UCSD-AML1 (cell line): ENCODE measurements at regions not wholly inside any gene's neighbourhood (a gene's known extent, or its start where the extent isn't known, plus 50 kb on each side); places are given as distances from the start of the nearest gene placed in this dataset.
"Not testable (repeated sequence)": the region's sequence is repeated elsewhere in the genome, so short reads cannot be mapped to it uniquely, and the experiment has no call there.

Source experiments
- DNase-seq: peaks from one replicate; lab custom pipeline; 2025; ENCODE audit not compliant: unreplicated experiment; lab: John Stamatoyannopoulos, UW

DNA sequence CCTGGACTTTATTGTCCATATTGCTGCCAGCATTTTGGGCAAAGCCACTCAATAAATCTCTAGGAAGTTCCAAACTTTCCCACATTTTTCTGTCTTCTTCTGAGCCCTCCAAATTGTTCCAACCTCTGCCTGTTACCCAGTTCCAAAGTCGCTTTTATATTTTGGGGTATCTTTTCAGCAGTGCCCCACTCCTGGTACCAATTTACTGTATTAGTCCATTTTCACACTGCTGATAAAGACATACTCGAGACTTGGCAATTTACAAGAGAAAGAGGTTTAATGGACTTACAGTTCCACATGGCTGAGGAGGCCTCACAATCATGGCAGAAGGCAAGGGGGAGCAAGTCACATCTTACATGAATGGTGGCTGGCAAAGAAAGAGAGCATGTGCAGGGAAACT is 53.4 kb downstream of the AHSP start:
- DNase-seq = not testable (repeated sequence)

DNA sequence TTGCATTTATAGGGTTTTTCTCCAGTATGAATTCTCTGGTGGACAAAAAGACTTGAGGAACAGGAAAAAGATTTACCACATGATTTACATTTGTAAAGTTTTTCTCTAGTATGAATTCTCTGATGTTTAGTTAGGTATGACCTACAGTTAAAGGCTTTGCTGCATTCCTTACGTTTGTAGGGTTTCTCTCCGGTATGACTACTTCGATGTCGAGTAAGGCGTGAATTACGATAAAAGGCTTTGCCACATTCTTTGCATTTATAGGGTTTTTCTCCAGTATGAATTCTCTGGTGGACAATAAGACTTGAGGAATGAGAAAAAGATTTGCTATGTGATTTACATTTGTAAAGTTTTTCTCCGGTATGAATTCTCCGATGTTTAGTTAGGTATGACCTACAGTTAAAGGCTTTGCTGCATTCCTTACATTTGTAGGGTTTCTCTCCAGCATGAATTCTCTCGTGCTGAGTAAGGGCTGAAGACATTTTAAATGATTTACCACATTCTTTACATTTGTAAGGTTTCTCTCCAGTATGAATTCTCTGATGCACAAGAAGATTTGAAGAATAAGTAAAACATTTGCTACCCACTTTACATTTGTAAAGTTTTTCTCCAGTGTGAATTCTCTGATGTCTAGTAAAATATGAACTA is 74.2 kb downstream of the AHSP start:
- DNase-seq = not testable (repeated sequence)

DNA sequence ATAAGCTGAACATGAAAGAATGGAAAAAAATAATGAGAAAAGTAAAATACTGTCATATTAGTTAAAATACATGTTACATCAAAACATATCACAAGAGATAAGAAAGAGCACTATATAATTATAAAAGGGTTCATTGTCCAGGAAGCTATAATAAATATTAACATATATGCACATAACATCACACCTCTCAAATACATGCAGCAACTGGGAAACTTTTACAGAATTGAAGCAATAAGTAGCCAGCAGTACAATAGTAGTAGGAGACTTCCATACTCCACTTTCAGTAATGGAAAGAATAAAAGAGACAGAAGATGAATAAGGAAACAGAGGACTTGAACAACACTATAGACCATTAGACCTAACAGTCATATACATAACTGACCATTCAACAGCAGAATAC is 90.4 kb downstream of the AHSP start:
- DNase-seq = no peak

DNA sequence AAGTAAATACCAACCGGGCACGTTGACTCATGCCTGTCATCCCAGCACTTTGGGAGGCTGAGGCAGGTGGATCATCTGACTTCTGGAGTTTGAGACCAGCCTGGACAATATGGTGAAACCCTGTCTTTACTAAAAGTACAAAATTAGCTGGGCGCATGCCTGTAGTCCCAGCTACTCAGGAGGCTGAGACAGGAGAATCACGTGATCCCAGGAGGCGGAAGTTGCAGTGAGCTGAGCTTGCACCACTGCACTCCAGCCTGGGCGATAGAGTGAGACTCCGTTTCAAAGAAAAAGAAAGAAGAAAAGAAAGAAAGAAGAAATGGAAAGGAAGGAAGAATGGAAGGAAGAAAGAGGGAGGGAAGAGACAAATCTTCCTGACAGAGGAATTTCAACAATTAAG is 108.7 kb downstream of the AHSP start:
- no peak for DNase-seq

DNA sequence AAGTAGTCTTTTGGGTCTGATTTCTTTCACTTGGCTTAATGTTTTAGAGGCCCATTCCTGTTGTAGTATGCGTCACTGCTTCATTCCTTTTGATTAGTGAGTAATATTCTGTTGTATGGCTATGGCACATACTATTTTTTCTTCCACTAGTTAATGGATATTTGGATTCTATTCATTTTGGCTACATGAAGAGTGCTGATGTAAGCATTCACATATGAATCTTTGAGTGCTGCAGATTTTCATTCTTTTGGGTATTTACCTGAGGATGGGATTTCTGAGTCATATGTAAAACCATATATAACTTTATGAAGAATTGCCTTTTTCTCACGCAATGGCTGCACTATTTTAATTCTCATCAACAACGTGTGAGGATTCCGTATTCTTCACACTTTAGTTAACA is 113.6 kb downstream of the AHSP start:
- no peak for DNase-seq

DNA sequence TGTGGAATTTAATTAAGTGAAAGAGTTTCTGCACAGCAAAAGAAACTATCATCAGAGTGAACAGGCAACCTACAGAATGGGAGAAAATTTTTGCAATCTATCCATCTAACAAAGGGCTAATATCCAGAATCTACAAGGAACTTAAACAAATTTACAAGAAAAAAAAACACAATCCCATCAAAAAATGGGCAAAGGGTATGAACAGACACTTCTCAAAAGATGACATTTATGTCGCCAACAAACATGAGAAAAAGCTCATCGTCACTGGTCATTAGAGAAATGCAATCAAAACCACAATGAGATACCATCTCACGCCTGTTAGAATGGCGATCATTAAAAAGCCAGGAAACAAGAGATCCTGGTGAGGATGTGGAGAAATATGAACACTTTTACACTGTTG is 128.0 kb downstream of the AHSP start:
- DNase-seq = not testable (repeated sequence)

DNA sequence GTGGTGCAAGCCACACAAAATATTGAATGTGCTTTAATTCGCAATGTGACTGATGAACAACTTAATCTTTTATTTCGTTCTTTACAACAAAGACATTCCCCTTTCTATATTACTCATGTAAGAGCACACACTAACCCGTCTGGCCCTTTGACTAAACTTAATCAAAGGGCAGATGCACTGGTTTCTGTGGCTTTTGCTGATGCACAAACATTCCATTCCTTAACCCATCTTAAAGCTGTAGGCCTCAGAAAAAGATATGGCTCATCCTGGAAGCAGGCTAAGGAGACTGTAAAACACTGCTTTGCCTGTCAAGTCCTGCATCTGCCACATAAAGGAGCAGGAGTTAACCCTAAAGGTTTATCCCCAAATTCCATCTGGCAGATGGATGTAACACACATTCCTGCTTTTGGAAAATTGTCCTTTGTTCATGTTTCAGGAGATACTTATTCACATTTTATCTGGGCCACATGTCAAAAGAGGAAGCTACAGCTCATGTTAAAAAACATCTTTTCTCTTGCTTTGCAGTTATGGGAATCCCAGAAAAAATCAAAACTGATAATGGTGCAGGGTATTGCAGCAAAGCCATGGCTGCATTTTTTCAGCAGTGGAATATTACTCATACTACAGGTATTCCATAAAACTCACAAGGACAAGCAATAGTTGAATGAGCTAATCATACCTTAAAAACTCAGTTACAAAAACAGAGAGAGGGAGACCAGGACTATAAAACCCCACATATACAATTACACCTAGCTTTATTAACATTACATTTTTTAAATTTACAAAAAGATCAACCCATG is 137.2 kb downstream of the AHSP start:
- DNase-seq = no peak

DNA sequence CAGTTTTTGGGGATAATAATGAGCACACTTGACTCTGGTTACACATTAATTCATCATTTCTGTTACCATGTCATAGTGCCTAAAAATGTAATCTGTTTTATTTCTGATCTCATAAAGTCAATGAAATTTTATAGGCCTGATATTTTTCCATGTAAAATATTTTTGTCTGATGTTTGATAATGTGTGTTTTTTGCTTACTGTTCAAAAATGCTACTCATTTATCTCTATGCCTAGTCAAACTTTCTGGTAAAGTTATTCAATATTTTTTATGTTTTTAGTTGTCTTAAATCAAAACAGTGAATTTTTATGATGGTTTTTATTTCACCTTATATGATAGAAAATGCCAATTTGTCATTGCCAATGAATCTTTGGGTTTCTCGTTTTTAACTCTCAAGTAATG is 147.0 kb downstream of the AHSP start:
- no peak for DNase-seq

DNA sequence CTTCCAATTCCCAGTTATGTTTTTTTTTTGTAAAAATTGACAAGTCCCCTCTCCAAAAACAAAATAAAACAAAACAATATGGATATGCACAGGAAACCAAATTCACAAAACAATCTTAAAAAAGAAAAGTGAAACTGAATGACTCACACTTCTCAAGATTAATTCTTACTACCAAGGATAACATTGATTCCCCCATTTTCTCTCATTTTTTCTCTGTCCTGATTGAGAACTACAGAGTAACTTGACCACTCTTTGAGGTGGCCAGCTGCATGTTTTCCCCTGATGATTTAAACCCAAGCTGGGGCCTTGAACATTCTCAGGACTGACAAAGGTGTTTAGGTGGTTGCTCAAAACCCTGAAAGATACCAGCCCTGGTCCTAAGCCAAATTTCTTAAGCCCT is 149.0 kb downstream of the AHSP start:
- DNase-seq = no peak

DNA sequence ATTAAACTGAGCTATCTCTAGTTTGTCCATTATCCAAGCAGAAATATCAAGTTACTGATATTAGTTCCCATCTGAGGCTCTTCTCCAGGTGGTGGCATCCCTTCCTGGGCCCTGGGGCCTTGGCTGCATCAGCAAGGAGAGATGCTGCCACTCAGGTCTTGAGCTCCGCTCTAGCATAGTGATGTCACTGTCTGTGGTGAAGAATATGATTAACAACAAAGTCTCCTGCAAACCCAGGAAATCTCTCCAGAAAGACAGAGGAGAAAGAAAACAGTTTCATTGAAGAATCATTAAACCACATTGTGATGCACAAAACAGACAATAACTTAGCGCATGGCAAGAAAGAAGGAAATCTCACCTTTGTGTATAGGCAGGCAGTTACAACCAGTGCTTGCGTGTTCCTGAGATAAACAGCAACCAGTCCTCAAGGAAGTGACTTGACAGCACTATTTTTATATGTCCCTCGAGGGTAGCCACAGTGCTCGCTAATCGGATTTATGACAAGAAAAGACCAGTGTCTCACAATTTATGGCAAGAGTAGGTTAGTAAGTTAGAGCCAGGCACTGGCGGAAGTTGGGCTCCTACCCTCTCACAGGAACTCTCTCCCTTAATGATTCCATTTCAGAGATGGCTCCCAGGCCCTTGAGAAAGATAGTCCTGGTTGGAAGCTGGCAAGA is 151.1 kb downstream of the AHSP start:
- peak; percentile 35 for DNase-seq

DNA sequence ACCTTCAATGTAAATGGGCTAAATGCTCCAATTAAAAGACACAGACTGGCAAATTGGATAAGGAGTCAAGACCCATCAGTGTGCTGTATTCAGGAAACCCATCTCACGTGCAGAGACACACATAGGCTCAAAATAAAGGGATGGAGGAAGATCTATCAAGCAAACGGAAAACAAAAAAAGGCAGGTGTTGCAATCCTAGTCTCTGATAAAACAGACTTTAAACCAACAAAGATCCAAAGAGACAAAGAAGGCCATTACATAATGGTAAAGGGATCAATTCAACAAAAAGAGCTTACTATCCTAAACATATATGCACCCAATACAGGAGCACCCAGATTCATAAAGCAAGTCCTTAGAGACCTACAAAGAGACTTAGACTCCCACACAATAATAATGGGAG is 161.6 kb downstream of the AHSP start:
- DNase-seq = not testable (repeated sequence)

DNA sequence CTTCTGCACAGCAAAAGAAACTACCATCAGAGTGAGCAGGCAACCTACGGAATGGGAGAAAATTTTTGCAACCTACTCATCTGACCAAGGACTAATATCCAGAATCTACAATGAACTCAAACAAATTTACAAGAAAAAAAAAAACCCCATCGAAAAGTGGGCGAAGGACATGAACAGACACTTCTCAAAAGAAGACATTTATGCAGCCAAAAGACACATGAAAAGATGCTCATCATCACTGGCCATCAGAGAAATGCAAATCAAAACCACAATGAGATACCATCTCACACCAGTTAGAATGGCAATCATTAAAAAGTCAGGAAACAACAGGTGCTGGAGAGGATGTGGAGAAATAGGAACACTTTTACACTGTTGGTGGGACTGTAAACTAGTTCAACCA is 164.6 kb downstream of the AHSP start:
- DNase-seq = not testable (repeated sequence)

DNA sequence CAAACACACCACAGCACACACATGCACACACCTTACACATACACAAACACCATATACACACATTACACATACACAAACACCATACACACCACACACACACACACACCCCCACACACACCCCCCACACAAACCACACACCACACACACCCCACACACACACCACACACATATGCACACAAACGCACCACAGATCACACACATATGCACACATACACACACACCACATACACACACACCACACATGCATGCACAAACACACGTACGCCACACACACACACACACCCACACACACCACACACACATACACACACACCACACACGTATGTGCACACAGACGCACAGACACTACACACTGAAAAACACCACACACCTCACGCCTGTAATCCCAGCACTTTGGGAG is 166.0 kb downstream of the AHSP start:
- DNase-seq = no peak

DNA sequence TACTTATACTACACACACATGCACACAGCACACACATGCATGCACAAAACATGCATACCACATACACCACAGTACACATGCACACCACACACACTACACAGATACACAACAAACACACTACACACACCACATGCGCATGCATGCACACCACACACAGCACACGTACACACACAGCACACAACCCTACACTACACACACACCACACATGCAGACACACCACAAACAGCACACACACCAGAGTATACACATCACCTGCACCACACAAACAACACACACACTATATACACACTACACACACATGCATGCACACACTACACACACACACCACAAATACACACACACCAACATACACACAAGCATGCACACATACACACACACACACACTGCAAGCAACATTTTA is 166.8 kb downstream of the AHSP start:
- no peak for DNase-seq

DNA sequence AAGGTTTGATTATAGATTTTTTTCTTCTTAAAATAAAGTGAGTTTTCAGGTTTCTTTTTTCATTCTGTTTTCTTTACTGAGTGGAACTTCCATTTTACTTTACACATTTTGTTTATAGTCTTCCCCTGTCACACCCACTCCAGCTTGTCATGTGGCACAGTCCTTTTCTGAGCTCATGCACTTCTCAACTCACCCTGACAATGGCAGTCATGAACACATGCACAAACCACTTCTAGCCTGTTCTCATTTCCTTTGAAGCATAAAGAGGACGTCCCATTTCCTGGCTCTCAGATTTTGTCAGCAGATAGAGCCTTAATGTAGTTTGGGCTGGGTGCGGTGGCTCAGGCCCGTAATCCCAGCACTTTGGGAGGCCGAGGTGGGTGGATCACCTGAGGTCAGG is 168.0 kb downstream of the AHSP start:
- DNase-seq = peak; percentile 36

DNA sequence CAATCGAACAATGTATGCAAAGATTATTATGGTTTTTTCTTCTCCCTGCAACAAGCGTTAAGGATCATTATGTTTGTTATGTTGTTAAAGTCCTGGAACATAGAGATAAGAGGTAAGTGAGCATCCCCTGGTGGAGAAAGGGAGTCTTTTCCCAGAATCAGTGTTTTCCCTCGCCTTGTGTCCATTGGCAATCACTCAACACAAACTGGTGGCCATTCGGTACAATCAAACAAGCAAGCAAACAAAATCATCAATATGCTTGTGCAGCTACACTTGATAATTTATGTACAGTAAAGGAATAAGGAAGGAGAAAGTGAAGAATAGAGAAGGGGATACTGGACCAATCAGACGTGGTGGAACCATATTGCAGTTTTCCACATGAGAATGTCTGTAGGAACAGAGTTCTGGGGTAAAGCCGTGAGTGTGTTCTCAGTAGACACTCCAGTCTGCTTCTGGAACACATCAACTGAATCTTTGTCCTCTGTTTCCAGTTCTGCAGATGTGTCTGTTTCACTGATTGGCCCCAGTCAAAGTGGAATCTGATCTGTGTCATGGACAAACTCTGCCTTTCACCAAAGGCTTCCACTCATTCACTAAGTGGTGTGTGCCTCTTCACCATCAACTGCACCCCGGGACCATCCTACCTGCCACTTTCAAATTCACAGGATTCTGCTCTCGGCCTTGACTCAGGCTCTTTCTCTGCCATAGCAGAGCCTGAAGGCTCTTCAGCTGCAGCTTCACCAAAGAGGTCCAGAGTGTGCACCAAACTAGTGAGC is 169.5 kb downstream of the AHSP start:
- DNase-seq = no peak

DNA sequence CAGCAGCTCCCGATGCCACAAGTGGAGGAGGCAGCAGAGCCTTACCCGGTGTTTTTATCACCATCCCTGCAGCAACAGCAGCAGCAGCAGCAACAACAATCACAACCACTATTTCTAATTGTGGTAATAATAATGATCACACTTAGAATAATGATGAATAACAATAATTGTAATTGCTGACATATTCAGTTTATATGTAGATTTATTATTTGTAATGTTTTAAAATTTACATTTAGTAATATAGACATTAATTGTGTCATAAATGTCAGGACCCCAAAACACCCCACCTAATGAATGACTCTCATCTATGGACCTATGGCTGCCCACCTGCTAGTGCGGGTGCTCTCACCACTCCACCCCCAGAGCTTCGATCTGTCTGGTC is 170.0 kb downstream of the AHSP start:
- no peak for DNase-seq

DNA sequence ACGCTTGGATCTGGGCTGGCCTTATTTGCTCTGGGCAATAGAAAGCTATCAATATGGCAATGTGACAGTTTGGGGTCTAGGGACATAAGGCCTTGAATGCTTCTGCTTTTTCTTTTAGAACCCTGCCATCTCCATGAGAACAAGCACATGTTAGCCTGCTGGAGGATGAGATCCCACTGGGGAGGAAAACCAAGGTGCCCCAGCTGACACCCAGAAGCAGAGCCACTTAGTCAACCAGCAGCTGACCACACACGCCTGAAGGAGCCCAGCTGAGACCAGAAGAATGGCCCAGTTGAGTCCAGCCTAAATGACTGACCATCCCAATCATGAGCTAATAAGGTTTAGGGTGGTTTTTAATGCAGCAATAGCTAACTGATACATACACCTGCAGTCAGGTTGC is 171.2 kb downstream of the AHSP start:
- DNase-seq = no peak

DNA sequence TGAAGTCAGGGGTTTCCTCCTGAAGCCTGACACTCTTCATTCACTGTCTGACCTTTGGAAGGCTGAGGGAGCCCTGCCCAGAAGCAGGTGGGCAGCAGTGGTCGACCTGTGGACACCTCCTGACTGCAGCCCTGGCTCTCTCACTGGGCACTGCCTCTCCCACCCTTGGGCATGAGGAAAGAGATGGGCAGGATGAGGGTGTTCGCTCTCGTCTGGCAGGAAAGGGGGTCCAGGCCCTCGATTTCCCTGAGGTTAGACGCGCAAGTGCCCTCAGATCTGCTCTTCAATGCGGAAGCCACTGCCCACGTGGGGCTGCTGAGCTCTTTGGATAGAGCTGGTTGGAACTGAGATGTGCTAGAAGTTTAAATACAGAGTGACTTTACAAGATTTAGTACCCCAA is 171.9 kb downstream of the AHSP start:
- DNase-seq = no peak

DNA sequence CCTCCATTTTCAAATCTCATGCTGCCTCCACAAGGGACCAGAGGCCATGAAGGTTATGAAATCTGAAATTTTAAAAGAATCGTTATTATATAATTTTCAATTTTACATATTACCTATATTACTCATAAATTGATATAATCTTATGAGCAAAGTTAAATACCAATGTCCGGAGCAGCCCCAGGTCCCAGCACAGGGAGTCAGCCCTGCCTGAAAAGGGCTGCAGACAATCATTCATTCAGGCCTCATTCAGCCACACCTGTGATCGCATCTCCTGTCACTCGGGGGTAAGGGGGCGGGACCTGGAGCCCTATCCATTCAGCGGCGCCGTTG is 172.5 kb downstream of the AHSP start:
- DNase-seq = no peak

DNA sequence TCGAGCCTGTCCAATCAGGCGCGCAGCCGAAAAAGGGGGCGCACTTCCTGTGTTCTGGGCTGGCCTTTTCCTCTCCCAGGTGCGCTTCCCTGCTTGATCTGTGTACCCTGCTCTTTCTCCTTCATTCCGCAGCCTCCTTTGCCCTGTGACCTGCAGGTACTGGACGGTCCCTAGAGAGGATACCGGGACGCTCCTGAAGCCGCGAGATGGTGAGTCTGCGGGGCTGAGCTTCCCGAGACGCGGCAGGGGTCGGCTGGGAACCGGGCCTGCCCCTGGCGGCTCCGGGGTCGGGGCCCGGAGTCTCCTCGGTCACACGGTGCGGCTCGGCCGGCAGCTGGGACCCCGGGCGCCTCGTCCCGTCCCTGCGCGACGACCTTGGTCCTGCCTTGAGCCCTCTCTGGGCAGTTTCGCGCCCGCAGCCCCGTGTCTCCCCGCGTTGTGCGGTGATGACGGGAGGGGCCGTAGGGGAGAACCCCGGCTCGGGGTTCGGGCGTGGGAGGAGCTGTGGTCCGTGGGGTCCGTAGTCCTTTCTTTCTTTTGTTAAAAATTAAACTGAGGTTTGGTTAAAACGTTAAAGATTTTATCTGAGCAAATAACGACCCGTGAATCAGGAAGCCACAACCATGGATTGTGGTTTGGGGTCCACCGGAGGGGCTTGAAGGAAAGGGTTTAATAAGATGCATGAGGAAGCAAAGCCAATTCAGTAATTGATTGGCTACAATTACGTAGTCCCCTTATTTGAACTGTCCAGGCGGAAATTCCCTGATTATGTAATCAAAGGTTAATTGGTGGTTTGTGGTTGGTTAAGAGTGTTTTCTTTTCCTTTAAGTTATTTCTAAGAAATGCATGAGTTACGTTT is 172.8 kb upstream of the ZNF267 start:
- no peak for DNase-seq
